IMR-90 (cell line): ENCODE measurements at regions not wholly inside any gene's neighbourhood (a gene's known extent, or its start where the extent isn't known, plus 50 kb on each side); places are given as distances from the start of the nearest gene placed in this dataset.

ENCODE experiments used
- ATAC-seq: fragments of 200-7000 bp; cut with Tn5 transposase; 2 replicates; pipeline ENCODE4 v1.9.1; 2020; ENCODE audit warnings: low read depth, mild to moderate bottlenecking, moderate library complexity
- BruUV-seq: library from RNA; stranded (reverse); fragments of 400-500 nt; replicated peaks from 2 replicates; lab custom pipeline; 2021; lab: Mats Ljungman, UMichigan
- CTCF ChIA-PET: fragments of 300-600 bp; formaldehyde crosslinking; extraction: SDS; loops from one replicate; lab custom pipeline; 2021; ENCODE audit warnings: antibody characterized with exemption; lab: Yijun Ruan, JAX
- POLR2A ChIA-PET: fragments of 300-600 bp; sonication (Branson Sonifier 250); formaldehyde crosslinking; loops from one replicate; lab custom pipeline; 2022; ENCODE audit warnings: antibody characterized with exemption; ENCODE audit not compliant: unreplicated experiment; lab: Charles Lee
- DNase-seq: peaks from one replicate; pipeline ENCODE4 v3.0.0; 2013
- H2AFZ ChIP-seq: replicated peaks from 2 replicates; pipeline ENCODE3; 2013; ENCODE audit warnings: low read length, mild to moderate bottlenecking; ENCODE audit not compliant: poor library complexity
- H2AK5ac ChIP-seq: 2 replicates; pipeline ENCODE4 v1.6.1; 2013; ENCODE audit warnings: low read depth, low read length, inconsistent platforms
- H2AK9ac ChIP-seq: replicated peaks from 2 replicates; pipeline ENCODE3; 2013; ENCODE audit warnings: mild to moderate bottlenecking, low read depth, low read length, moderate library complexity; ENCODE audit not compliant: poor library complexity
- H2BK120ac ChIP-seq: 2 replicates; pipeline ENCODE4 v1.6.1; 2013; ENCODE audit warnings: low read depth, low read length, inconsistent platforms
- H2BK15ac ChIP-seq: 3 replicates; pipeline ENCODE4 v1.6.1; 2013; ENCODE audit warnings: low read depth, low read length, inconsistent platforms
- H2BK20ac ChIP-seq: 2 replicates; pipeline ENCODE4 v1.6.1; 2013; ENCODE audit warnings: low read depth, mild to moderate bottlenecking, inconsistent platforms, low read length, moderate library complexity
- H2BK5ac ChIP-seq: 2 replicates; pipeline ENCODE4 v1.6.1; 2013; ENCODE audit warnings: mild to moderate bottlenecking, low read depth, low read length, inconsistent platforms; ENCODE audit not compliant: poor library complexity, severe bottlenecking
- H3K14ac ChIP-seq: replicated peaks from 2 replicates; pipeline ENCODE4 v1.6.1; 2013; ENCODE audit warnings: low read depth, low read length, inconsistent platforms
- H3K18ac ChIP-seq: 2 replicates; pipeline ENCODE4 v1.6.1; 2013; ENCODE audit warnings: low read depth, low read length, control low read depth
- H3K23ac ChIP-seq: 2 replicates; pipeline ENCODE4 v1.6.1; 2013; ENCODE audit warnings: low read depth, low read length, inconsistent platforms
- H3K27ac ChIP-seq: 2 replicates; pipeline ENCODE4 v1.5.1; 2013; ENCODE audit warnings: mild to moderate bottlenecking, control low read depth, low read length; ENCODE audit not compliant: insufficient read depth
- H3K27me3 ChIP-seq: 2 replicates; pipeline ENCODE4 v1.6.1; 2013; ENCODE audit warnings: low read length; ENCODE audit not compliant: control insufficient read depth, insufficient read depth
- H3K36me3 ChIP-seq: 2 replicates; pipeline ENCODE4 v1.6.1; 2013; ENCODE audit warnings: low read length, mixed read lengths; ENCODE audit not compliant: control insufficient read depth, insufficient read depth
- H3K4ac ChIP-seq: 2 replicates; pipeline ENCODE4 v1.6.1; 2013; ENCODE audit warnings: low read depth, low read length, inconsistent platforms
- H3K4me1 ChIP-seq: 2 replicates; pipeline ENCODE4 v1.6.1; 2013; ENCODE audit warnings: low read length, mixed read lengths; ENCODE audit not compliant: control insufficient read depth, insufficient read depth
- H3K4me2 ChIP-seq: 2 replicates; pipeline ENCODE4 v1.6.1; 2013; ENCODE audit warnings: low read depth, mild to moderate bottlenecking, control low read depth, low read length, moderate library complexity
- H3K4me3 ChIP-seq: 2 replicates; pipeline ENCODE4 v1.5.1; 2013; ENCODE audit warnings: low read depth, mild to moderate bottlenecking, control low read depth, low read length, moderate library complexity; ENCODE audit not compliant: insufficient read depth
- H3K56ac ChIP-seq: 2 replicates; pipeline ENCODE4 v1.6.1; 2013; ENCODE audit warnings: low read length, inconsistent platforms; ENCODE audit not compliant: insufficient read depth; ENCODE audit errors: extremely low read depth
- H3K79me1 ChIP-seq, 2 experiments: 2 replicates each; pipeline ENCODE4 v1.6.1; 2013; ENCODE audit warnings: low read length in 2 of 2, inconsistent platforms in 1 of 2, low read depth in 1 of 2
- H3K9ac ChIP-seq: 2 replicates; pipeline ENCODE4 v1.6.1; 2013; ENCODE audit warnings: low read depth, low read length, control low read depth
- H3K9me1 ChIP-seq: 2 replicates; pipeline ENCODE4 v1.6.1; 2013; ENCODE audit warnings: low read length, inconsistent platforms; ENCODE audit not compliant: insufficient read depth
- H3K9me3 ChIP-seq: 2 replicates; pipeline ENCODE4 v1.6.1; 2013; ENCODE audit warnings: low read length; ENCODE audit not compliant: control insufficient read depth, insufficient read depth
- H4K20me1 ChIP-seq: 2 replicates; pipeline ENCODE4 v1.6.1; 2013; ENCODE audit warnings: low read length, inconsistent platforms; ENCODE audit not compliant: insufficient read depth
- H4K5ac ChIP-seq: 2 replicates; pipeline ENCODE4 v1.6.1; 2013; ENCODE audit warnings: mild to moderate bottlenecking, low read depth, low read length, control low read depth
- H4K8ac ChIP-seq, 2 experiments: 2 replicates each; pipeline ENCODE4 v1.6.1; 2013; ENCODE audit warnings: low read depth in 2 of 2, low read length in 2 of 2, control low read depth in 1 of 2, inconsistent platforms in 1 of 2
- H4K91ac ChIP-seq: 2 replicates; pipeline ENCODE4 v1.6.1; 2013; ENCODE audit warnings: low read depth, low read length, inconsistent platforms; ENCODE audit not compliant: insufficient read depth
- BHLHE40 ChIP-seq: fragments of 150-350 bp; IDR thresholded peaks from 2 replicates; pipeline ENCODE4 v1.6.1; 2016; ENCODE audit warnings: mild to moderate bottlenecking, low read depth, low read length
- CTCF ChIP-seq: conservative IDR thresholded peaks from 2 replicates; pipeline ENCODE4 v1.5.1; 2012; ENCODE audit warnings: mild to moderate bottlenecking, low read depth, low read length, improper control_type of control experiment
- POLR2A ChIP-seq: IDR thresholded peaks from 2 replicates; pipeline ENCODE4 v1.6.1; 2012; ENCODE audit warnings: mild to moderate bottlenecking, low read depth, low read length
- RAD21 ChIP-seq: IDR thresholded peaks from 2 replicates; pipeline ENCODE4 v1.6.1; 2012; ENCODE audit warnings: low read length, improper control_type of control experiment
- RCOR1 ChIP-seq: IDR thresholded peaks from 2 replicates; pipeline ENCODE4 v1.6.1; 2012; ENCODE audit warnings: mild to moderate bottlenecking, low read length, improper control_type of control experiment; ENCODE audit not compliant: insufficient replicate concordance
- RFX5 ChIP-seq: IDR thresholded peaks from 2 replicates; pipeline ENCODE4 v1.8.0; 2012; ENCODE audit warnings: low read depth, mild to moderate bottlenecking, low read length, moderate library complexity
- SMC3 ChIP-seq: fragments of 150-350 bp; IDR thresholded peaks from 2 replicates; pipeline ENCODE4 v1.6.1; 2016; ENCODE audit warnings: low read depth, mild to moderate bottlenecking, antibody characterized with exemption, low read length, moderate library complexity
- USF2 ChIP-seq: fragments of 150-350 bp; IDR thresholded peaks from 2 replicates; pipeline ENCODE4 v1.6.1; 2017; ENCODE audit warnings: mild to moderate bottlenecking, antibody characterized with exemption, low read length, low read depth
- WGBS, 2 experiments: methylation state at CpG; one replicate each; pipeline versions ENCODE4 v1.1.5 to v1.1.7; 2013; ENCODE audit warnings: missing lambda C conversion rate in 2 of 2; ENCODE audit not compliant: insufficient read length in 1 of 2; ENCODE audit errors: extremely low coverage in 2 of 2; 5-methylcytosine and 5-hydroxymethylcytosine counted together
- dilution Hi-C: fragments of 300-500 bp; cut with HindIII; formaldehyde crosslinking; loops from one replicate; pipeline ENCODE4 v1.14.3; 2018; ENCODE audit warnings: low sequenced_read_pairs; ENCODE audit not compliant: unreplicated experiment
- in situ Hi-C: fragments of 300-500 bp; cut with MboI; formaldehyde crosslinking; loops from 3 replicates; pipeline ENCODE4 v1.14.3; 2019; ENCODE audit warnings: low sequenced_read_pairs, inconsistent platforms, mixed read lengths
- intact Hi-C: fragments of 100-400 bp; cut with micrococcal nuclease; formaldehyde crosslinking; loops from 2 replicates; pipeline ENCODE4 v1.10.0; 2022

- Histone ChIP-seq H3K56ac (no peak overlapping the region), H3K14ac (no peak overlapping the region), H4K5ac (no peak overlapping the region), H2BK20ac (no peak overlapping the region), H3K4me2 (no peak overlapping the region), H3K9ac (no peak overlapping the region), H3K23ac (no peak overlapping the region), H3K18ac (no peak overlapping the region), H2BK5ac (no peak overlapping the region), H3K4ac (no peak overlapping the region), H4K8ac (no peak overlapping the region), H3K9me3 (no peaks in the 10 kb centered on the region), H3K4me1 (no peaks in the 10 kb centered on the region), H3K27me3 (no peaks in the 10 kb centered on the region), H2BK15ac (no peak overlapping the region), H3K9me1 (no peaks in the 10 kb centered on the region), H4K91ac (no peak overlapping the region), H2AK9ac (no peak overlapping the region), H2BK120ac (no peak overlapping the region), H3K79me1 (no peaks in the 10 kb centered on the region), H4K20me1 (no peaks in the 10 kb centered on the region), H3K36me3 (no peaks in the 10 kb centered on the region), H3K4me3 (no peak overlapping the region), H2AFZ (no peak overlapping the region), H2AK5ac (no peak overlapping the region), H3K27ac (no peak overlapping the region)
- no CpG with 5 or more reads among the region's 1 CpG for WGBS, 2 experiments
- intact Hi-C loops (no loop called here), in situ Hi-C loops (no loop called here), dilution Hi-C loops (no loop called here)
- ATAC-seq (no peak), DNase-seq (no peak)
- ChIA-PET CTCF (no interaction called here), POLR2A (no interaction called here)
- TF ChIP-seq USF2 (no peak), SMC3 (no peak), RAD21 (no peak), CTCF (no peak), RCOR1 (no peak), POLR2A (no peak), RFX5 (no peak), BHLHE40 (no peak)
- no TSS peak for BruUV-seq
Observed at GRCh38 chr9:7730164-7730445, 69.5 kb downstream of the DMAC1 start.
